Heart right ventricle (tissue), 16 donors: ENCODE measurements at regions not wholly inside any gene's neighbourhood (a gene's known extent, or its start where the extent isn't known, plus 50 kb on each side); places are given as distances from the start of the nearest gene placed in this dataset.

Experiments used
- ATAC-seq, 8 donors: fragments of 200-7000 bp; cut with Tn5 transposase; one replicate each; pipeline ENCODE4 v1.9.1; 2020; ENCODE audit warnings: mild to moderate bottlenecking in 8 of 8, moderate library complexity in 8 of 8, moderate number of reproducible peaks in 1 of 8
- DNase-seq, 2 donors: peaks; one replicate each; pipeline ENCODE4 v3.0.0-alpha.2; 2020
- H3K27ac ChIP-seq, 10 donors: fragments of 200-600 bp; sonication (generic) in 2 of 10; one replicate each; pipeline versions ENCODE4 v1.5.0 to v1.8.0; 2020 to 2022; ENCODE audit warnings: mild to moderate bottlenecking in 3 of 10
- H3K27me3 ChIP-seq, 7 donors: fragments of 200-600 bp; one replicate each; pipeline ENCODE4 v1.8.0; 2021 to 2022; ENCODE audit warnings: mild to moderate bottlenecking in 2 of 7
- H3K36me3 ChIP-seq, 9 donors: fragments of 200-600 bp; sonication (generic) in 1 of 9; one replicate each; pipeline versions ENCODE4 v1.5.0 to v1.8.0; 2020 to 2022; ENCODE audit warnings: mild to moderate bottlenecking in 2 of 9
- H3K4me1 ChIP-seq, 9 donors: fragments of 200-600 bp; sonication (generic) in 1 of 9; one replicate each; pipeline versions ENCODE4 v1.5.0 to v1.8.0; 2020 to 2022; ENCODE audit warnings: mild to moderate bottlenecking in 4 of 9
- H3K4me3 ChIP-seq, 10 donors: fragments of 200-600 bp; sonication (generic) in 2 of 10; one replicate each; pipeline versions ENCODE4 v1.5.0 to v1.8.0; 2020 to 2022; ENCODE audit warnings: mild to moderate bottlenecking in 7 of 10, moderate library complexity in 2 of 10
- H3K9me3 ChIP-seq, 11 donors: fragments of 200-600 bp in 10 of 11; sonication (generic) in 2 of 11; one replicate each; pipeline versions ENCODE4 v1.5.0 to v1.8.0; 2013 to 2022; ENCODE audit warnings: mild to moderate bottlenecking in 2 of 11, control low read depth in 1 of 11, moderate library complexity in 1 of 11
- WGBS, 2 donors: extraction: QIAGEN DNeasy Blood & Tissue Kit; methylation state at CpG; one replicate each; pipeline ENCODE4 v1.1.7; 2013; ENCODE audit warnings: inconsistent platforms in 1 of 2; 5-methylcytosine and 5-hydroxymethylcytosine counted together
- intact Hi-C, 10 donors: fragments of 100-400 bp; cut with DNase I; formaldehyde crosslinking; loops; one replicate each; pipeline versions ENCODE4 v1.11.1 to v1.14.2; 2022
- TF ChIP-seq, protein P1 (sequence below), 9 donors: fragments of 200-600 bp; sonication (generic) in 2 of 9; IDR thresholded peaks; one replicate each; pipeline versions ENCODE4 v1.5.0 to v1.8.0; 2021 to 2022; ENCODE audit warnings: antibody characterized with exemption in 9 of 9, mild to moderate bottlenecking in 5 of 9, moderate library complexity in 1 of 9
- donor health status: Arrhythmogenic right ventricular cardiomyopathy.
- donor health status: ischemic (EF 13 %, LVEDD 7.1; RV severe dilation, severe dysfunction).
- donor health status: healthy with polysubstance abuse.
- donor health status: DM: no; HTN: yes; CAD: no.
- donor health status: DM: no; HTN: no; CAD: no.
- donor health status: ischemic (EF 25% LVEDD 6.9; RV normal size, moderate dysfunction).
- donor health status: ischemic (EF 25% LVEDD 5.7; RV mildly dilated, moderate dysfunction).
- donor health status: healthy.
- donor health status: DM: yes; HTN: yes; CAD: no.
- donor health status: Ischemic cardiomyopathy.
- donor health status: ischemic (EF 35%, LVEDD 5.7; RV mildly dilated, moderate dysfunction).
- donor health status: nonischemic (EF 11% LVEDD 7.7; RV severe dilation, severe dysfunction).
- donor health status: DM: yes; HTN: yes; CAD: no.
- donor health status: PGD.
- donor health status: ischemic (EF 29% LVEDD 5.4; RV normal size, mild dysfunction).
- donor health status: nonischemic (EF 23%, LVEDD 6.1; RV moderate dilation, normal function).

- Histone ChIP-seq H3K9me3 (no peaks in the 10 kb centered on the region), H3K27me3 (no peaks in the 10 kb centered on the region), H3K4me1 (peaks cover 0 to 22% (median 6%) of the 10 kb centered on the region in 9 donors), H3K27ac (no peak overlapping the region), H3K36me3 (no peaks in the 10 kb centered on the region), H3K4me3 (no peak overlapping the region)
- ATAC-seq (no peak), DNase-seq (no peak)
- 84 to 88% methylated on average over 3 of the region's 3 CpGs for WGBS, 2 donors
- intact Hi-C loops: no loop called here
- TF ChIP-seq, protein P1, sequence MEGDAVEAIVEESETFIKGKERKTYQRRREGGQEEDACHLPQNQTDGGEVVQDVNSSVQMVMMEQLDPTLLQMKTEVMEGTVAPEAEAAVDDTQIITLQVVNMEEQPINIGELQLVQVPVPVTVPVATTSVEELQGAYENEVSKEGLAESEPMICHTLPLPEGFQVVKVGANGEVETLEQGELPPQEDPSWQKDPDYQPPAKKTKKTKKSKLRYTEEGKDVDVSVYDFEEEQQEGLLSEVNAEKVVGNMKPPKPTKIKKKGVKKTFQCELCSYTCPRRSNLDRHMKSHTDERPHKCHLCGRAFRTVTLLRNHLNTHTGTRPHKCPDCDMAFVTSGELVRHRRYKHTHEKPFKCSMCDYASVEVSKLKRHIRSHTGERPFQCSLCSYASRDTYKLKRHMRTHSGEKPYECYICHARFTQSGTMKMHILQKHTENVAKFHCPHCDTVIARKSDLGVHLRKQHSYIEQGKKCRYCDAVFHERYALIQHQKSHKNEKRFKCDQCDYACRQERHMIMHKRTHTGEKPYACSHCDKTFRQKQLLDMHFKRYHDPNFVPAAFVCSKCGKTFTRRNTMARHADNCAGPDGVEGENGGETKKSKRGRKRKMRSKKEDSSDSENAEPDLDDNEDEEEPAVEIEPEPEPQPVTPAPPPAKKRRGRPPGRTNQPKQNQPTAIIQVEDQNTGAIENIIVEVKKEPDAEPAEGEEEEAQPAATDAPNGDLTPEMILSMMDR (IDR thresholded peaks at IDR 0.05): no peak
Measured at GRCh38 chr2:21260311-21260710, 136.5 kb downstream of the TDRD15 start.

- no peaks in the 10 kb centered on the region for H3K9me3 ChIP-seq
- H3K4me3 ChIP-seq: no peak overlapping the region
- intact Hi-C loops: no loop called here
- no peaks in the 10 kb centered on the region for H3K27me3 ChIP-seq
- peaks cover 0 to 12% (median under 1%) of the 10 kb centered on the region in 9 donors for H3K4me1 ChIP-seq
- 56 to 65% methylated on average over 6 of the region's 6 CpGs for WGBS, 2 donors
- H3K36me3 ChIP-seq: no peaks in the 10 kb centered on the region
- no peak for DNase-seq
- H3K27ac ChIP-seq: peak overlapping the region in 4 of 10 donors; percentile 44 to 81 (median 52)
- ATAC-seq: peak in 1 of 8 donors; percentile 13
- TF ChIP-seq, protein P1 (IDR thresholded peaks at IDR 0.05): no peak
Measured at GRCh38 chr2:21261591-21261990, 137.8 kb downstream of the TDRD15 start.

DNA sequence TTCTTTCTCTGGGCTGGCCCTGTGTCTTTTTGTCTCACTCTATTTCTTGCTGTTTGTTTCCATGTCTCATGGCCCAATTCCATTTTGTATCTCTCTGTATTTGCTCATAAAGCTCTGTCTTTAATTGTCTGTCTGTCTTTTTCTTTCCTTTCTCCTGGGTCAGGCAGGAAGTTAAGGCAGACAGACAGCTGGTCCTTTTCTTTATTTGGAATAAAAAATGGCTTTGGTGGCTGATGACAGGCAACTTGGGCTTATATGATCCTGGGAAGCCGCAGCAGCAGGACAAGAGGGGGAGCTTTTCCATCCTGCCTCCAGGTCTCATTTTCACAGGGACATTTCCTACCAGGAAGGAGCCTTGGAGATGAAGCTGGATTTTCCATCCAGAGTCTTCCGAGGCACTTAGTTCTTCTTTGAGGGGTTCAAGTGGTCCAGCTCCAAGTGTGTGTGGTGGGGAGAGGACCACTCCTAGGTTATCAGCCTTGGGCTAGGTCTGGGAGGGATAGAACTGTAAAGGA lies 138.7 kb downstream of the TDRD15 start:
- Histone ChIP-seq H3K4me1 (peaks cover 0 to 16% (median 5%) of the 10 kb centered on the region in 9 donors), H3K36me3 (no peaks in the 10 kb centered on the region), H3K27ac (peak overlapping the region in 5 of 10 donors; percentile 44 to 81 (median 46)), H3K9me3 (no peaks in the 10 kb centered on the region), H3K4me3 (no peak overlapping the region), H3K27me3 (no peaks in the 10 kb centered on the region)
- DNase-seq (no peak), ATAC-seq (peak in 5 of 8 donors; percentile 19 to 59 (median 40))
- 48 to 68% methylated on average over 2 of the region's 2 CpGs for WGBS, 2 donors
- TF ChIP-seq, protein P1 (IDR thresholded peaks at IDR 0.05): no peak
- intact Hi-C loops: no loop called here

GRCh38 chr2:21263622-21264021 lies 139.9 kb downstream of the TDRD15 start:
- DNase-seq: no peak
- TF ChIP-seq, protein P1 (IDR thresholded peaks at IDR 0.05): no peak
- 83 to 88% methylated on average over 3 of the region's 3 CpGs for WGBS, 2 donors
- intact Hi-C loops: no loop called here
- Histone ChIP-seq H3K36me3 (no peaks in the 10 kb centered on the region), H3K27ac (no peak overlapping the region), H3K27me3 (no peaks in the 10 kb centered on the region), H3K4me1 (peaks cover 0 to 28% (median 10%) of the 10 kb centered on the region in 9 donors), H3K4me3 (no peak overlapping the region), H3K9me3 (no peaks in the 10 kb centered on the region)
- no peak for ATAC-seq
